RWPE1 (cell line): ENCODE measurements at regions not wholly inside any gene's neighbourhood (a gene's known extent, or its start where the extent isn't known, plus 50 kb on each side); places are given as distances from the start of the nearest gene placed in this dataset.

Experiments used
- CTCF ChIA-PET: fragments of 350-600 bp; sonication (Branson Sonifier 250); formaldehyde crosslinking; extraction: SDS; loops from one replicate; lab custom pipeline; 2021; lab: Yijun Ruan, JAX
- POLR2A ChIA-PET: fragments of 400-600 bp; formaldehyde crosslinking; extraction: SDS; loops from one replicate; lab custom pipeline; 2020; ENCODE audit warnings: antibody characterized with exemption; ENCODE audit not compliant: low non-redundant PET; lab: Yijun Ruan, JAX
- DNase-seq: peaks from one replicate; pipeline ENCODE4 v3.0.0; 2012; ENCODE audit warnings: low spot score
- H3K27ac ChIP-seq: fragments of 450-650 bp; 2 replicates; pipeline ENCODE4 v1.5.1; 2017
- TF ChIP-seq, protein P1 (sequence below): fragments of 450-650 bp; conservative IDR thresholded peaks from 2 replicates; pipeline ENCODE4 v1.5.1; 2017; ENCODE audit warnings: low read depth, mild to moderate bottlenecking

DNA sequence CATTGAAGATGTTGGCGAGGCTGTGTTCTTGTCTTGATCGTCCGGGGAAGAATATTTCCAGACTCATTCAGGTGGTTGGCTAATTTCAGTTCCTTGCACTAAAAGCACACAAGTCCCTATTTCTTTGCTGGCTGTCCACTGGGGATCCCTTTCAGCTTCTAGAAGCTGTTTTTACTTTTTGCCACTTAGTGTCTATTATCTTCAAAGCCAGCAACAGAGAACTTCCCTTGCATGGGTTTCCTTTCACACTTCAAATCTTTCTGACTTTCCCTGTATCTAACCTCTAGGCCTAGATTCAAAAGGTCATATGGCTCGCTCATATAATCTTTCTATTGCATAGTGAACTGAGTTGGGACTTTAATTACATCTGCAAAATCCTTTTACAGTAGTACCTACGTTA is 215.3 kb upstream of the PCDH9 start:
- POLR2A ChIA-PET = no interaction called here
- CTCF ChIA-PET = no interaction called here
- TF ChIP-seq, protein P1, sequence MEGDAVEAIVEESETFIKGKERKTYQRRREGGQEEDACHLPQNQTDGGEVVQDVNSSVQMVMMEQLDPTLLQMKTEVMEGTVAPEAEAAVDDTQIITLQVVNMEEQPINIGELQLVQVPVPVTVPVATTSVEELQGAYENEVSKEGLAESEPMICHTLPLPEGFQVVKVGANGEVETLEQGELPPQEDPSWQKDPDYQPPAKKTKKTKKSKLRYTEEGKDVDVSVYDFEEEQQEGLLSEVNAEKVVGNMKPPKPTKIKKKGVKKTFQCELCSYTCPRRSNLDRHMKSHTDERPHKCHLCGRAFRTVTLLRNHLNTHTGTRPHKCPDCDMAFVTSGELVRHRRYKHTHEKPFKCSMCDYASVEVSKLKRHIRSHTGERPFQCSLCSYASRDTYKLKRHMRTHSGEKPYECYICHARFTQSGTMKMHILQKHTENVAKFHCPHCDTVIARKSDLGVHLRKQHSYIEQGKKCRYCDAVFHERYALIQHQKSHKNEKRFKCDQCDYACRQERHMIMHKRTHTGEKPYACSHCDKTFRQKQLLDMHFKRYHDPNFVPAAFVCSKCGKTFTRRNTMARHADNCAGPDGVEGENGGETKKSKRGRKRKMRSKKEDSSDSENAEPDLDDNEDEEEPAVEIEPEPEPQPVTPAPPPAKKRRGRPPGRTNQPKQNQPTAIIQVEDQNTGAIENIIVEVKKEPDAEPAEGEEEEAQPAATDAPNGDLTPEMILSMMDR = no peak
- no peak for DNase-seq
- no peak overlapping the region for H3K27ac ChIP-seq

DNA sequence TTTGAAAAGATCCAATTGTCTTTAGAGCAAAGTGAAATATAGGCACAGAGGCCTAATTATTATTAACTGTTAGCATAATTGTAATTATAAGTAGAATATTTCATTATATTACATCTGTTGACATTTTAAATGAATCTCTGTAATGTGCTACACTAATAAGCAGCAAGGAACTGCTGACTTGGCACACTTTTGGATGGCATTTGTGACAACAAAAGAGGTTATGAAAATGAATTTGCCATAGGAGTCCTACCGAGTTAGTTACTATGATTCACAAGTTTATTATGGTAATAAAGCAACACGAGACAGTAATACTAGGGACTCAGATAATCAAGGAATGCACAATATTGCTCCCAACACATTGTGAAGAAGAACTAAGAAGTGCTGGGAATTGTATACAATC is 213.8 kb upstream of the PCDH9 start:
- no peak for DNase-seq
- TF ChIP-seq, protein P1 = no peak
- ChIA-PET CTCF (no interaction called here), POLR2A (no interaction called here)
- H3K27ac ChIP-seq = no peak overlapping the region

DNA sequence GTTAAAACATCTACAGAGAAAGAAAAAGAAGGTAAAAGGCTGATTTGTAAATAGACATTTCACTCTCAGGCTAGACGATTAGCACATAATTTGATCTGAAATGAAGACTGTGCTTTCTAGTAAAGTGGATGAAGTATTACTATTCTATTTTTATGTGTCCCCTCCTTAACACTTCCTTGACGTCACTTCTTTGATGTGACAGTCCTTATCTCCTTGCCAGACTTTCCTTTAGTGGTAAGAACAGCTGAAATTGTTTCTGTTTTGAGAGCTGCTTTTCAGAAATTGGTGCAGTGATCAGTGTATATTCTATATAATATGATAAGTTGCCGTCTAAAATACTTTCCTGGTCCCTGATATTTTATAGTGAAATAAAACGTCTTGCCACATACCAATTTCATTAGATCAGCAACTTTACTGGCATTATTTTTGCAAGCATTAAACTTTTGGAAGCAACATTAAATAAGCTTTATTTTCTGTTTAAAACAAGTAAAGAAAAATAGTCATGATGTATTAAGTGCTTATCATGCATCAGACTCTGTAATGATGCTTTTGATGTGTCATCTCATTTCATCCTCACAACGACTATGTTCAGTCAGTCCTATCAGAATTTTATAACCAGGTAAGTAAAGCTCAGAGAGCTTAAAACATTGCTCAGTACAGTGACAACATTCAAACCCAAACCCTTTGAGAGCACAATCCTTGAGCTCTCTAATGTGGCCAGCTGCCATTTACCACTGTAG is 210.3 kb upstream of the PCDH9 start:
- DNase-seq = no peak
- ChIA-PET POLR2A (no interaction called here), CTCF (no interaction called here)
- H3K27ac ChIP-seq = no peak overlapping the region
- TF ChIP-seq, protein P1 = no peak

DNA sequence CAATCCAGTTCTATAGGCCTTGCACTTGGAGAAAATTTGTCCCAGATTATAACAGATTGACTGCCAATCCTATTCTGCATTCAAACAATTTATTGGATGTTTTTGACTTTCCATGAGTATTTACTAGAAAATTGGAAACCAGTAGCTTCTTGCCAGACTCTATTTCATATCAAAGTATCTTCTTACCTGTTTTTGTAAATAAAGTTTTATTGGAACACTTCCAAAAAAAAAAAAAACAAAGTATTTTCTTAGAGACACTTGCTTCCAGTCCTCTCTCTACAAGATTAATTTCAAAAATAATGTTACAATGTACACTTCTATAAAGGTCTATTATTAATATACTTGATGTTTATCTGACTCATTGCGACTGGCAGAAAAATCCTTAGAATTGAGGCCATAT is 209.2 kb upstream of the PCDH9 start:
- TF ChIP-seq, protein P1 = no peak
- H3K27ac ChIP-seq = no peak overlapping the region
- ChIA-PET POLR2A (no interaction called here), CTCF (interaction anchor here (0.6 to 0.7 kb wide), 2 partner anchors 908 to 1445 kb away, joined by 3 read pairs; no protein-coding TSS in a partner anchor)
- no peak for DNase-seq

DNA sequence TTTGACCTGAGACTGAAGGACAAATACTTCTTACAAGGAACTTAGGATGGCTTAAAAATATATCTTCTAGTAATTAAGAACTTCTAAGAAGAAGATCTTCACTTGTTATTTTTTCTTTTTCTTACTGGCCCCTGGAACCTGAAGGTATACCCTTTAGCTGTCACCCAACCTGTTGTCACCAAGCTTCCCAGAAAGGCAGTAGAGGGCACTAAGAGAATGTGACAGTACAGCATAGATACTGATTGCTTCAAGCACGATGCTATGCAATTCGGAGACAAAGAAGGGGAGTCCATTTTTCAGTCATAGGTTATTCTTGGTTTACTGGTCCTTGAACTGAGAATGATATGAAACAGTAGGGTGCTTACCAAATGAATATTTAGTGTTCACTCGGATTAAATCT is 208.3 kb upstream of the PCDH9 start:
- no peak overlapping the region for H3K27ac ChIP-seq
- no peak for DNase-seq

DNA sequence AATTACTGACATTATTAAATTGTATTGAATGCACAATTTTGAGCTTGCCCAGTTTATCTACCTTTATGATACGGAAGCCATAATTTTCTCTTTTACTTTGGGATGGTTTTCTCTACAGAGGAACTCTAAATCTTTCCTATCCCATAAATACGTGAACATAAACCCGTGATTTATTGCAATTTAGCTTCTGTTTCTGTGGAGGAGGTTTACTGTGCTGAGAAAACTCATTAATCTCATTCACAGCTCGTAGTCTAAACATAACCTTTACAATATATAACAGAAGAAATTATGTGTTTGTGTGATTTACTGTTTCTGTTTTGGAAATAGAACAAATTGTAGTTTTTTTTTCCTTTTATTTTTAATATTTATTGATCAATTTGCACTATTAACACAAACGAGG is 207.1 kb upstream of the PCDH9 start:
- H3K27ac ChIP-seq = no peak overlapping the region
- TF ChIP-seq, protein P1 = no peak
- DNase-seq = no peak
- ChIA-PET POLR2A (no interaction called here), CTCF (interaction anchor here (0.9 kb wide), 1 partner anchor 25 kb away, joined by 3 read pairs; no protein-coding TSS in a partner anchor)

More for the DNA sequence above, 208.3 kb upstream of the PCDH9 start:
- TF ChIP-seq, protein P1 = no peak
- CTCF ChIA-PET = no interaction called here
- POLR2A ChIA-PET = no interaction called here
